ENCODE measurements at regions not wholly inside any gene's neighbourhood (a gene's known extent, or its start where the extent isn't known, plus 50 kb on each side); places are given as distances from the start of the nearest gene placed in this dataset.

- WGBS, 4 donors: 82 to 89% (median 85%) methylated on average over 6 of the region's 6 CpGs
- no peak for DNase-seq
- H3K36me3 ChIP-seq (replicated peaks in 1 of 2): no peaks in the 10 kb centered on the region
- no peak overlapping the region for H3K27ac ChIP-seq
- no peak overlapping the region for H3K4me3 ChIP-seq
- no peaks in the 10 kb centered on the region for H3K9me3 ChIP-seq (replicated peaks in 1 of 3)
- TF ChIP-seq POLR2A (IDR thresholded peaks at IDR 0.05) (no peak), CTCF (IDR thresholded peaks at IDR 0.05) (no peak)
- intact Hi-C loops (cut with DNase I): no loop called here
- H3K27me3 ChIP-seq: no peaks in the 10 kb centered on the region
- no peaks in the 10 kb centered on the region for H3K4me1 ChIP-seq (replicated peaks in 1 of 2)
Measured at GRCh38 chr15:70279096-70279495, 181.4 kb upstream of the TLE3 start.

- WGBS, 4 donors: 86 to 91% (median 89%) methylated on average over 7 of the region's 7 CpGs
- Histone ChIP-seq H3K27ac (no peak overlapping the region), H3K4me3 (no peak overlapping the region), H3K36me3 (replicated peaks in 1 of 2) (no peaks in the 10 kb centered on the region), H3K4me1 (replicated peaks in 1 of 2) (no peaks in the 10 kb centered on the region), H3K27me3 (no peaks in the 10 kb centered on the region), H3K9me3 (replicated peaks in 1 of 3) (no peaks in the 10 kb centered on the region)
- TF ChIP-seq POLR2A (IDR thresholded peaks at IDR 0.05) (no peak), CTCF (IDR thresholded peaks at IDR 0.05) (no peak)
- intact Hi-C loops (cut with DNase I): no loop called here
- no peak for DNase-seq
Measured at GRCh38 chr15:70278644-70279043, 180.9 kb upstream of the TLE3 start.

DNA sequence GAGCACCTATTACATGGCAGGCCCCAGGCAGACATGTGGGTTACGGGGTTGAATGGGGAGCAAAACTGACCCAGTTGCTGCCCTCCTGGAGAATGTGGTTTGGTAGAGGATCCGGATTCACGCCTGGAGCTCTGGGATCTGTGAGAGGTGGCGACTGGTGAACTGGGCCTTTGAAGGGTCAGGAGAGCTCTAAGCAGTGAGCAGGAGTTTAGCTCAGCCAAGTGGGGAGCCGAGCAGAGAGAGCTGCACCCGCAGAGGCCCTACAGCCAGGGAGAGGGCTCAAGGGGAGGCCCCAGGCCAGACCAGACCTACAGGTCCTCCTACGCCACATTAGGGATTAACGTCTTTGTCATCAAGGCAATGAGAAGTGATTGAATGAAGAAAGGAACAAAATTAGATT, 179.8 kb upstream of the TLE3 start:
- TF ChIP-seq CTCF (IDR thresholded peaks at IDR 0.05) (no peak), POLR2A (IDR thresholded peaks at IDR 0.05) (no peak)
- DNase-seq: no peak
- Histone ChIP-seq H3K4me1 (replicated peaks in 1 of 2) (no peaks in the 10 kb centered on the region), H3K27ac (no peak overlapping the region), H3K27me3 (no peaks in the 10 kb centered on the region), H3K4me3 (no peak overlapping the region), H3K9me3 (replicated peaks in 1 of 3) (no peaks in the 10 kb centered on the region), H3K36me3 (replicated peaks in 1 of 2) (no peaks in the 10 kb centered on the region)
- WGBS, 4 donors: 90 to 96% (median 94%) methylated on average over 8 of the region's 8 CpGs
- intact Hi-C loops (cut with DNase I): no loop called here

GRCh38 chr15:70276401-70276800, 178.7 kb upstream of the TLE3 start:
- 89 to 93% (median 92%) methylated on average over 3 of the region's 3 CpGs for WGBS, 4 donors
- intact Hi-C loops (cut with DNase I): no loop called here
- no peaks in the 10 kb centered on the region for H3K36me3 ChIP-seq (replicated peaks in 1 of 2)
- no peaks in the 10 kb centered on the region for H3K27me3 ChIP-seq
- DNase-seq: no peak
- no peak for TF ChIP-seq POLR2A (IDR thresholded peaks at IDR 0.05)
- no peak for TF ChIP-seq CTCF (IDR thresholded peaks at IDR 0.05)
- H3K4me1 ChIP-seq (replicated peaks in 1 of 2): peaks cover 0 to 7% of the 10 kb centered on the region in 2 donors
- H3K27ac ChIP-seq: no peak overlapping the region
- no peak overlapping the region for H3K4me3 ChIP-seq
- H3K9me3 ChIP-seq (replicated peaks in 1 of 3): no peaks in the 10 kb centered on the region
